ENCODE measurements at regions not wholly inside any gene's neighbourhood (a gene's known extent, or its start where the extent isn't known, plus 50 kb on each side); places are given as distances from the start of the nearest gene placed in this dataset.

- no peak for DNase-seq
These were observed 223.6 kb downstream of the TBXT start for GRCh38 chr6:165944002-165944466.

GRCh38 chr6:165941786-165942185, 225.9 kb downstream of the TBXT start:
- no peak for DNase-seq

GRCh38 chr6:165941249-165941775, 226.3 kb downstream of the TBXT start:
- no peak for DNase-seq

- DNase-seq: no peak
These were observed 227.3 kb downstream of the TBXT start for GRCh38 chr6:165940366-165940765.

- DNase-seq: no peak
These were observed 227.9 kb downstream of the TBXT start for GRCh38 chr6:165939601-165940290.

GRCh38 chr6:165939047-165939446, 228.6 kb downstream of the TBXT start:
- no peak for DNase-seq

GRCh38 chr6:165937564-165938358, 229.9 kb downstream of the TBXT start:
- no peak for DNase-seq

GRCh38 chr6:165936660-165937059, 231.0 kb downstream of the TBXT start:
- no peak for DNase-seq

- no peak for DNase-seq
These were observed 231.6 kb downstream of the TBXT start for GRCh38 chr6:165936096-165936495.

- DNase-seq: no peak
These were observed 236.0 kb downstream of the TBXT start for GRCh38 chr6:165931675-165932074.

GRCh38 chr6:165930668-165931214, 236.9 kb downstream of the TBXT start:
- no peak for DNase-seq

- no peak for DNase-seq
These were observed 238.0 kb downstream of the TBXT start for GRCh38 chr6:165929607-165930006.

GRCh38 chr6:165926378-165926777, 241.3 kb downstream of the TBXT start:
- DNase-seq: no peak

GRCh38 chr6:165925474-165926156, 242.0 kb downstream of the TBXT start:
- DNase-seq: no peak

GRCh38 chr6:165922309-165922794, 245.3 kb downstream of the TBXT start:
- no peak for DNase-seq

- no peak for DNase-seq
These were observed 246.6 kb downstream of the TBXT start for GRCh38 chr6:165920896-165921671.

- DNase-seq: no peak
These were observed 250.1 kb downstream of the TBXT start for GRCh38 chr6:165917576-165917975.

GRCh38 chr6:165915022-165915770, 252.2 kb upstream of the PDE10A start:
- DNase-seq: no peak

GRCh38 chr6:165913676-165914570, 250.9 kb upstream of the PDE10A start:
- DNase-seq: no peak
